Nephron progenitor cell (in vitro differentiated cells): ENCODE measurements at regions not wholly inside any gene's neighbourhood (a gene's known extent, or its start where the extent isn't known, plus 50 kb on each side); places are given as distances from the start of the nearest gene placed in this dataset.

Experiments
- DNase-seq: peaks from one replicate; pipeline ENCODE4 v3.0.0; 2021
- H3K27ac Mint-ChIP-seq: 2 replicates; pipeline ENCODE4 v1.8.0; 2021; ENCODE audit warnings: mild to moderate bottlenecking, moderate library complexity, mixed read lengths
- H3K27me3 Mint-ChIP-seq: 2 replicates; pipeline ENCODE4 v1.8.0; 2021; ENCODE audit warnings: mild to moderate bottlenecking, low read depth, mixed read lengths; ENCODE audit not compliant: poor library complexity
- H3K36me3 Mint-ChIP-seq: 2 replicates; pipeline ENCODE4 v1.8.0; 2021; ENCODE audit warnings: low read depth, mixed read lengths
- H3K4me1 Mint-ChIP-seq: 2 replicates; pipeline ENCODE4 v1.8.0; 2021; ENCODE audit warnings: mixed read lengths
- H3K4me3 Mint-ChIP-seq: 2 replicates; pipeline ENCODE4 v1.8.0; 2021; ENCODE audit warnings: mild to moderate bottlenecking, moderate library complexity, mixed read lengths
- H3K9me3 Mint-ChIP-seq: 2 replicates; pipeline ENCODE4 v1.8.0; 2021; ENCODE audit warnings: mild to moderate bottlenecking, moderate library complexity, mixed read lengths
- TF ChIP-seq, protein P1 (sequence below): fragments of 200-600 bp; sonication (generic); IDR thresholded peaks from 2 replicates; pipeline ENCODE4 v1.5.0; 2021; ENCODE audit warnings: antibody characterized with exemption

DNA sequence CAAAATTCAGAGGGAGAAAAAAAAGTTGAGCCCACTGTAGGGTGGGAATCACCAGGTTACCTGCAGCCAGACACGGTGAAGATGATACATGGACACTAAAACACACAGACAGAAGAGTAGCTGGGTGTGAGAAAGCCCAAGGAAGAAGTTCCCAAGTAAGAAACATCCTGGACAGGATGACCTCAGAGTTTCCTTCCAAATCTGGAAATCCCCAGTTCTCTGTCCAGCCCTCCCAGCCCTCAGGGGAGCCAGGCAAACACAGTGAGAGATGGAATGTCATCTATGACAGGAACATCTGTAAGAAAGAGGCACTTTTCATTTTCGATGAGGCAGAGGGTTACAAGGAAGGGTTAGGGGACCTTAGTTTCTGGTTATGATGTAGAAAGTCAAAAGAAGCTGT, 125.1 kb upstream of the LYZL1 start:
- H3K27me3 Mint-ChIP-seq = peaks cover 4% of the 10 kb centered on the region
- H3K36me3 Mint-ChIP-seq = peaks cover 22% of the 10 kb centered on the region
- H3K4me1 Mint-ChIP-seq = peaks cover 5% of the 10 kb centered on the region
- TF ChIP-seq, protein P1, sequence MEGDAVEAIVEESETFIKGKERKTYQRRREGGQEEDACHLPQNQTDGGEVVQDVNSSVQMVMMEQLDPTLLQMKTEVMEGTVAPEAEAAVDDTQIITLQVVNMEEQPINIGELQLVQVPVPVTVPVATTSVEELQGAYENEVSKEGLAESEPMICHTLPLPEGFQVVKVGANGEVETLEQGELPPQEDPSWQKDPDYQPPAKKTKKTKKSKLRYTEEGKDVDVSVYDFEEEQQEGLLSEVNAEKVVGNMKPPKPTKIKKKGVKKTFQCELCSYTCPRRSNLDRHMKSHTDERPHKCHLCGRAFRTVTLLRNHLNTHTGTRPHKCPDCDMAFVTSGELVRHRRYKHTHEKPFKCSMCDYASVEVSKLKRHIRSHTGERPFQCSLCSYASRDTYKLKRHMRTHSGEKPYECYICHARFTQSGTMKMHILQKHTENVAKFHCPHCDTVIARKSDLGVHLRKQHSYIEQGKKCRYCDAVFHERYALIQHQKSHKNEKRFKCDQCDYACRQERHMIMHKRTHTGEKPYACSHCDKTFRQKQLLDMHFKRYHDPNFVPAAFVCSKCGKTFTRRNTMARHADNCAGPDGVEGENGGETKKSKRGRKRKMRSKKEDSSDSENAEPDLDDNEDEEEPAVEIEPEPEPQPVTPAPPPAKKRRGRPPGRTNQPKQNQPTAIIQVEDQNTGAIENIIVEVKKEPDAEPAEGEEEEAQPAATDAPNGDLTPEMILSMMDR = no peak
- peaks cover 58% of the 10 kb centered on the region for H3K9me3 Mint-ChIP-seq
- no peak overlapping the region for H3K4me3 Mint-ChIP-seq
- no peak overlapping the region for H3K27ac Mint-ChIP-seq
- no peak for DNase-seq

DNA sequence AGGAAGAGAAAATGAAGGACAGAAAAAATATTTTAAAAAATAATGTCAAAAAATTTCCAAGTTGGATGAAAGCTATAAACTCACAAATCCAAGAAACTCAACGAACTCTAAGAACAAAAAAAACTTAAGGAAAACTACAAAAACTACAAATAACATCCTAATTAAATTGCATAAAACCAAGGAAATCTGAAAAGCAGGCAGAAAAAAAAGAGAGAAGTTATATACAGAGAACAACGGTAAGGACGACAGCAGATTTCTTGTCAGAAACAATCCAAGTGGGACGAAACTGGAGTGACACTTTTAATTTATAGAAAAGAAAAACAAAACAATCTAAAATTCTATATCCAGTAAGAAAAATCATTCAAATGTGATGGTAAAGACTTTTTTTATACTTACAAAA, 122.2 kb upstream of the LYZL1 start:
- H3K4me3 Mint-ChIP-seq = no peak overlapping the region
- DNase-seq = no peak
- peaks cover 4% of the 10 kb centered on the region for H3K27me3 Mint-ChIP-seq
- TF ChIP-seq, protein P1 = no peak
- H3K4me1 Mint-ChIP-seq = no peaks in the 10 kb centered on the region
- peaks cover 81% of the 10 kb centered on the region for H3K9me3 Mint-ChIP-seq
- no peak overlapping the region for H3K27ac Mint-ChIP-seq
- peaks cover 27% of the 10 kb centered on the region for H3K36me3 Mint-ChIP-seq

DNA sequence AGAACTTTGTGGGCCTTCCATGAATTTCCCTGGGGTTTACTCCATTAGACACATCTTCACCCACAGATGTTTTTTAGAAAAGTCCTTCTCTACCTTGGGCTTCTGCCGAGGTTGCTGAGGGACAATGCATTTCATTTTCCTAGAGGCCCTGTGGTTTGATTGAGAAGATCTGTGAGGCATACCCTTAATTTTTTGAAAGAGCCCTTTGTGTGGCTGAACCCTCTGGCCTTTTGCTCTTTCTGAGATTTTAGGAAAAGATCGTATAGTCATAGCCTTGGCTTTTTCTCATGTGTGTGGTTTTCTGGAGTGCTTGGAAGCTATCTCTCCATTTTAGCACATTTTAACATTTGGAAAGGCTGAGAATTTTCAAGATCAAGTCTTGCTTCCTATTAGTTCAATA, 119.8 kb upstream of the LYZL1 start:
- peaks cover 79% of the 10 kb centered on the region for H3K9me3 Mint-ChIP-seq
- H3K36me3 Mint-ChIP-seq = peaks cover 26% of the 10 kb centered on the region
- no peak for DNase-seq
- H3K4me1 Mint-ChIP-seq = no peaks in the 10 kb centered on the region
- H3K27ac Mint-ChIP-seq = no peak overlapping the region
- no peaks in the 10 kb centered on the region for H3K27me3 Mint-ChIP-seq
- no peak overlapping the region for H3K4me3 Mint-ChIP-seq
- TF ChIP-seq, protein P1 = no peak

DNA sequence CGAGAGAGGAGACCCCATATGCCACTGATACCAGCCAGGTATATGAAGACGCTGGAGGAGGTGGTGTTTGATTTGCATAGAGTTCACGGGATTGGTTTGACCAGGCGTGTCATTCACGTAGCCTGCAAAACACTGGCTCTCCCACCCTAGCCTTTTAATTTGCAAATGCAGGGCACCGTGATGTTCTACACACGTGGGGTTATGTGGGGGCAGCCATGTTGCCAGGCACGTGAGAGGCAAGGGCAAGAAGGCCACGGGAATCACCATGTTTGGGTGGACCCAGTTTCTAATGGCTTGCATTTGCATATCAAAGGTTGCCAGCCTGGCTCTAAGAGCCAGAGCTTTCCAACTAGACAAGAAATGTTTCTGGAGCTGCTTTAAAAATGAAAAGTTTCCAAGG, 117.2 kb upstream of the LYZL1 start:
- TF ChIP-seq, protein P1 = no peak

DNA sequence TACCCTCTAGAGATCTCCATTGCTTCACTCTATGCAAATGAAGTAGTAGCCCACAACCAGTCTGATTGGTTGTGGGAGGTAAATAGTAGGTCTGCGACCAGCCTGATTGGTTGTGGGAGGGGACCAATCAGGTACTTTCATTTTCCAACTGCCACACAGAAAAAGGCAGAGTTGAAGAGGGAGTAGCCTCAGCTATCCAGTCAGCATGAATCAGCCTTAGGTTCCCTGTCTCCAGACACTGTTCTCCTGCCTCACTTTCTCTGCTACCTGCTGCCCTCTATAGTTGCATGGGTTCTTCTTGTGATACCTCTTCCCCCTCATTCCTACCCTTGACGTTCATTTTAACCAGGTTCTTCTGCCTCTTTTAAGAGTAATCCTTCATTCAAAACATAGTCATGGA, 114.5 kb upstream of the LYZL1 start:
- no peak overlapping the region for H3K4me3 Mint-ChIP-seq
- H3K9me3 Mint-ChIP-seq = peaks cover 46% of the 10 kb centered on the region
- H3K27me3 Mint-ChIP-seq = peaks cover 6% of the 10 kb centered on the region
- TF ChIP-seq, protein P1 = no peak
- H3K36me3 Mint-ChIP-seq = peaks cover 5% of the 10 kb centered on the region
- DNase-seq = no peak
- no peaks in the 10 kb centered on the region for H3K4me1 Mint-ChIP-seq
- H3K27ac Mint-ChIP-seq = no peak overlapping the region

More for the DNA sequence above, 117.2 kb upstream of the LYZL1 start:
- Mint-ChIP-seq H3K4me1 (no peaks in the 10 kb centered on the region), H3K27me3 (peaks cover 6% of the 10 kb centered on the region), H3K9me3 (peaks cover 68% of the 10 kb centered on the region), H3K27ac (no peak overlapping the region), H3K4me3 (no peak overlapping the region), H3K36me3 (peaks cover 5% of the 10 kb centered on the region)
- no peak for DNase-seq

DNA sequence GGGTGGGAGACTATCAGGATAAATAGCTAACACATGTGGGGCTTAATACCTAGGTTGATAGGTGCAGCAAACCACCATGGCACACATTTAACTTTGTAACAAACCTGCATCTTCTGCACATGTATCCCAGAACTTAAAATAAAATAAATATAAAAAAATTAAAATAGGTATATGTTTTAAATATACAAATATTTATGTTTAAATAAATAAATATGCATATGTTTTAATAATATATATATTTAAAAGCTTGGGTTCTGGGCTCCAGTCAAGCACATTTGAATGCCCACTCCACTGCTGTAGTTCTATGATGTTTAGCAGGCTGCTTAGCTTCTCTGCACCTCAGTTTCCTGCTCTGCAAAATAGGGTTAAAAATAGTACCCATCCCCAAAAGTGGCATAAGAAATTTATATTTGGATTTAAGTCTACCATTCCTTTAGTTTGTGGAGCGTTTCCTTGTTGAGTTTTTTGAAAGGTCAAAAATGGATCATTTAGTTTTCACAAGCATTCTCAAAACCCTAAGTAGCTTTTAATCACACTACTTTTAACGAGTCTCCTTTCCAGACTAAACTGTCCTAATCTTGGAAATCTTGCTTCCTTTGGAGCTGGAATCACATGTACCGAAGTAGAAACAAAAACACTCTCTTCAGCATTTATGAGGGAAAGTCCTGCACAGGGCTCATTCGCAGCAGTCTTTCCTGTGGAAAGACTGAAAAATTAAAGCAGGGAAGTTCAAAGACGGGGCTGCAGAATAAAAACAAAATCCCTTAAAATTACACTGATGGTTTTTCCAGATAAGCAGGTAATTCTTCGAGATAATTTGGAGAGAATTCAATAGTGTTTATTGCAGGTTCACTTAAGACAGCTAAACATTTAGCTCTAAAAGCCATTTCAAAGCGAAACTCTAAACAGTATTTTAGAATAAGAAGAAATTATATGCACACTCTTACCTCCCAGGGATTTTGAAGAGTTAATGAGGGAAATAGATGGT, 111.7 kb upstream of the LYZL1 start:
- TF ChIP-seq, protein P1 = no peak
- no peaks in the 10 kb centered on the region for H3K36me3 Mint-ChIP-seq
- peaks cover 6% of the 10 kb centered on the region for H3K27me3 Mint-ChIP-seq
- H3K4me1 Mint-ChIP-seq = no peaks in the 10 kb centered on the region
- H3K27ac Mint-ChIP-seq = no peak overlapping the region
- no peak overlapping the region for H3K4me3 Mint-ChIP-seq
- DNase-seq = no peak
- H3K9me3 Mint-ChIP-seq = peaks cover 28% of the 10 kb centered on the region
